ENCODE measurements at regions not wholly inside any gene's neighbourhood (a gene's known extent, or its start where the extent isn't known, plus 50 kb on each side); places are given as distances from the start of the nearest gene placed in this dataset.

DNA sequence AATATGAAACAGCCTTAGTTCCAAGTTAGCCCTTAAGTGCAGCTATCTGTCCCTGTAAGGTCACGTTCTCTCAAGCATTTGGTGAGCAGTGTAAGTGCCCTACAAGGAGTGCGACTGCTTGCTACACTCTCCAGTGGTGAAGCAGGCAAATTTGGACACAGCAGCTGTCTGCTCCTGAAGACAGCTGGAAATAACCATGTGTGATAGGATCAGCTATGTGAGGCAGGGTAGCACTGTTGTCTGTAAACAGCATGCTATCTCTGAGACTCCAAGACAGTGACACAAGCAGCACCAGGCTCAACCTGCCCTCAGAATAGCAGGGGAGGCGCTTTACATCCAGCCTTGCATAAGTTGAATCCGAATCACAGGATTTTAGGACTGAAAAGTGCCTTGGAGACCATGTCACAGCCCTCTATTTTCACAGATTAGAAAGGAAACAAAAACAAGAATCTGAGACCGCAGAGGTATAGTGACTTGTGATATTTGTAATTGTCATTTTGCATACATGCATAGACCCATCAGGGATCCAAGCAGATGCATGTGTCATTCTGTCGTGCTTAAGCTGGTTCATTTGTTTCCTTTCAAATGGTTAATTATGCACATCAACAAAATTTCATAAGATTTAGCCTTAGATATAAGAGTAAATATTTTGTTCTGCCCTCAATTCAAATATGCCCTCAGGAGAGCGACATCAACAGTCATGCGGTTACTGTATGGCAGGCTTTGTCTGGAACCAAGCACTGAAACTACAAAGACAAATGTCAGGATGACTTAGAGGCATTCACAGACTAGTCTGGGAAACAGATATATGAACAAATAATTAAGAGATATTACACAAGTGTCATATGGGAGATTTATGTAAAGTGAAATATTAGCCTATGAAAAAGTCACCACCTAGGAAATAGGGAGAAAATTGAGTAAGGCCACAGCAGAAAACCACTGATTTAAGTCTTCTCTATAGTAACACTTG is 134.9 kb upstream of the NRIP1 start:
- no peaks in the 10 kb centered on the region for H3K36me3 ChIP-seq (ENCODE audit: insufficient read depth, low read length)
- H3K9me2 ChIP-seq (ENCODE audit: insufficient read depth, low read length), result no peaks in the 10 kb centered on the region
- no peak overlapping the region for H3K4me2 ChIP-seq (ENCODE audit: low read length)
- TF ChIP-seq, protein P1, sequence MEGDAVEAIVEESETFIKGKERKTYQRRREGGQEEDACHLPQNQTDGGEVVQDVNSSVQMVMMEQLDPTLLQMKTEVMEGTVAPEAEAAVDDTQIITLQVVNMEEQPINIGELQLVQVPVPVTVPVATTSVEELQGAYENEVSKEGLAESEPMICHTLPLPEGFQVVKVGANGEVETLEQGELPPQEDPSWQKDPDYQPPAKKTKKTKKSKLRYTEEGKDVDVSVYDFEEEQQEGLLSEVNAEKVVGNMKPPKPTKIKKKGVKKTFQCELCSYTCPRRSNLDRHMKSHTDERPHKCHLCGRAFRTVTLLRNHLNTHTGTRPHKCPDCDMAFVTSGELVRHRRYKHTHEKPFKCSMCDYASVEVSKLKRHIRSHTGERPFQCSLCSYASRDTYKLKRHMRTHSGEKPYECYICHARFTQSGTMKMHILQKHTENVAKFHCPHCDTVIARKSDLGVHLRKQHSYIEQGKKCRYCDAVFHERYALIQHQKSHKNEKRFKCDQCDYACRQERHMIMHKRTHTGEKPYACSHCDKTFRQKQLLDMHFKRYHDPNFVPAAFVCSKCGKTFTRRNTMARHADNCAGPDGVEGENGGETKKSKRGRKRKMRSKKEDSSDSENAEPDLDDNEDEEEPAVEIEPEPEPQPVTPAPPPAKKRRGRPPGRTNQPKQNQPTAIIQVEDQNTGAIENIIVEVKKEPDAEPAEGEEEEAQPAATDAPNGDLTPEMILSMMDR (conservative IDR thresholded peaks at IDR 0.05; ENCODE audit: low read length), result no peak
- no peak for TF ChIP-seq EZH2phosphoT487 (IDR thresholded peaks at IDR 0.05; ENCODE audit: borderline replicate concordance, low read depth, low read length)
- no peaks in the 10 kb centered on the region for H3K4me1 ChIP-seq (ENCODE audit: insufficient read depth, low read length, poor library complexity, severe bottlenecking)
- no peak overlapping the region for H3K27ac ChIP-seq (ENCODE audit: low read depth, low read length, poor library complexity, severe bottlenecking)
- H4K20me1 ChIP-seq (ENCODE audit: insufficient read depth, low read length), result no peaks in the 10 kb centered on the region
- no peaks in the 10 kb centered on the region for H3K9me3 ChIP-seq (ENCODE audit: low read length)
- BruUV-seq (replicated peaks), result no TSS peak
- H3K79me2 ChIP-seq (ENCODE audit: insufficient read depth, low read depth, low read length), result no peaks in the 10 kb centered on the region
- no peak overlapping the region for H3K4me3 ChIP-seq (ENCODE audit: low read depth, low read length, poor library complexity, severe bottlenecking)
- CTCF ChIA-PET (ENCODE audit: unreplicated experiment), result no interaction called here
- no peak overlapping the region for H2AFZ ChIP-seq (ENCODE audit: low read length)
- intact Hi-C loops (cut with micrococcal nuclease; ENCODE audit: unreplicated experiment), result no loop called here
- POLR2A ChIA-PET, result interaction anchor here (0.7 kb wide), 1 partner anchor 12 kb away, joined by 3 read pairs; no protein-coding TSS in a partner anchor
- no peak for DNase-seq (ENCODE audit: low spot score)

DNA sequence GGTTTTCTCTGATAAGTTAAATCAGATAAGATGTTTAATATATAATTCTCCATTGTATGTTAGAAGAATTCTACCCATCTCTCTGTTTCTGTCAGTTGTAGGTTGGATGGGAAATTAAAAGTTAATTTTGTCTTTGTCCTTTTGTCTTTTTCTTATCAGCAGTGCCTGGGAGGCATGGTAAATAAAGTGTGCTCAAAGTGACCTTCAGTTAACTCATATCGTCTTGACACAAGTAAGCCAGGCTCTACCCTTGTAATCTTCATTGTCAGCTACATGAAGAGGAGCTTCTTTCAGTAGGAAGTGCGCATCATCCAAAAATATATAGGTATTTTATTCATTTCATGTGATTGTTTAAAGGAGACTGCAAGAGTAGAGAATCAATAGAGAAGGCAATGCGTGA is 138.9 kb upstream of the NRIP1 start:
- no peaks in the 10 kb centered on the region for H4K20me1 ChIP-seq (ENCODE audit: insufficient read depth, low read length)
- H3K36me3 ChIP-seq (ENCODE audit: insufficient read depth, low read length), result no peaks in the 10 kb centered on the region
- no peaks in the 10 kb centered on the region for H3K9me2 ChIP-seq (ENCODE audit: insufficient read depth, low read length)
- no peaks in the 10 kb centered on the region for H3K9me3 ChIP-seq (ENCODE audit: low read length)
- ChIA-PET CTCF (ENCODE audit: unreplicated experiment) (no interaction called here), POLR2A (no interaction called here)
- H3K4me2 ChIP-seq (ENCODE audit: low read length), result no peak overlapping the region
- H3K79me2 ChIP-seq (ENCODE audit: insufficient read depth, low read depth, low read length), result no peaks in the 10 kb centered on the region
- no peak overlapping the region for H3K4me3 ChIP-seq (ENCODE audit: low read depth, low read length, poor library complexity, severe bottlenecking)
- no peak overlapping the region for H2AFZ ChIP-seq (ENCODE audit: low read length)
- BruUV-seq (replicated peaks), result no TSS peak
- H3K27ac ChIP-seq (ENCODE audit: low read depth, low read length, poor library complexity, severe bottlenecking), result no peak overlapping the region
- intact Hi-C loops (cut with micrococcal nuclease; ENCODE audit: unreplicated experiment), result no loop called here
- no peaks in the 10 kb centered on the region for H3K4me1 ChIP-seq (ENCODE audit: insufficient read depth, low read length, poor library complexity, severe bottlenecking)
- DNase-seq (ENCODE audit: low spot score), result no peak
- no peak for TF ChIP-seq EZH2phosphoT487 (IDR thresholded peaks at IDR 0.05; ENCODE audit: borderline replicate concordance, low read depth, low read length)
- TF ChIP-seq, protein P1 (conservative IDR thresholded peaks at IDR 0.05; ENCODE audit: low read length), result no peak

All from OCI-LY7 (cell line).